SHP77 (cell line): ENCODE measurements at regions not wholly inside any gene's neighbourhood (a gene's known extent, or its start where the extent isn't known, plus 50 kb on each side); places are given as distances from the start of the nearest gene placed in this dataset.

Experiments used
- DNase-seq, 2 experiments: peaks; one replicate each; lab custom pipeline; 2025; lab: John Stamatoyannopoulos, UW

- DNase-seq = no peak
These were observed 139.0 kb upstream of the HS3ST3A1 start for GRCh38 chr17:13740686-13741085.

GRCh38 chr17:13741744-13742143 is 140.0 kb upstream of the HS3ST3A1 start:
- no peak for DNase-seq

- no peak for DNase-seq
These were observed 142.2 kb upstream of the HS3ST3A1 start for GRCh38 chr17:13743906-13744305.

GRCh38 chr17:13746404-13746803 is 144.7 kb upstream of the HS3ST3A1 start:
- no peak for DNase-seq

GRCh38 chr17:13749166-13749890 is 147.6 kb upstream of the HS3ST3A1 start:
- no peak for DNase-seq

GRCh38 chr17:13749891-13750235 is 148.1 kb upstream of the HS3ST3A1 start:
- DNase-seq = no peak

GRCh38 chr17:13750816-13751793 is 149.4 kb upstream of the HS3ST3A1 start:
- peak in 1 of 2 experiments; percentile 31 for DNase-seq

GRCh38 chr17:13753154-13753553 is 151.4 kb upstream of the HS3ST3A1 start:
- DNase-seq = no peak

GRCh38 chr17:13753771-13754170 is 152.0 kb upstream of the HS3ST3A1 start:
- no peak for DNase-seq

- no peak for DNase-seq
These were observed 154.1 kb upstream of the HS3ST3A1 start for GRCh38 chr17:13755851-13756250.

GRCh38 chr17:13756763-13757162 is 155.0 kb upstream of the HS3ST3A1 start:
- DNase-seq = no peak

- no peak for DNase-seq
These were observed 156.1 kb upstream of the HS3ST3A1 start for GRCh38 chr17:13757871-13758270.

GRCh38 chr17:13759518-13760335 is 158.0 kb upstream of the HS3ST3A1 start:
- DNase-seq = no peak

- no peak for DNase-seq
These were observed 159.4 kb upstream of the HS3ST3A1 start for GRCh38 chr17:13761038-13761603.

- no peak for DNase-seq
These were observed 164.0 kb upstream of the HS3ST3A1 start for GRCh38 chr17:13765701-13766100.

GRCh38 chr17:13770702-13771101 is 169.0 kb upstream of the HS3ST3A1 start:
- no peak for DNase-seq

GRCh38 chr17:13775450-13775849 is 173.7 kb upstream of the HS3ST3A1 start:
- no peak for DNase-seq

- DNase-seq = no peak
These were observed 174.4 kb upstream of the HS3ST3A1 start for GRCh38 chr17:13776027-13776551.

GRCh38 chr17:13777003-13777402 is 175.3 kb upstream of the HS3ST3A1 start:
- DNase-seq = no peak

- no peak for DNase-seq
These were observed 182.8 kb upstream of the HS3ST3A1 start for GRCh38 chr17:13784434-13785095.

- no peak for DNase-seq
These were observed 184.4 kb upstream of the HS3ST3A1 start for GRCh38 chr17:13785981-13786598.
